HG03095 (cell line): ENCODE measurements at regions not wholly inside any gene's neighbourhood (a gene's known extent, or its start where the extent isn't known, plus 50 kb on each side); places are given as distances from the start of the nearest gene placed in this dataset.

Experiments
- ATAC-seq: cut with Tn5 transposase; IDR thresholded peaks from one replicate; pipeline ENCODE4 v1.9.1; 2021; ENCODE audit warnings: moderate library complexity; ENCODE audit not compliant: unreplicated experiment

GRCh38 chr9:81841333-81841732 is 86.9 kb upstream of the SPATA31D4 start:
- ATAC-seq: no peak

- no peak for ATAC-seq
Observed at GRCh38 chr9:81844131-81844567, 84.1 kb upstream of the SPATA31D4 start.

- ATAC-seq: no peak
Observed at GRCh38 chr9:81847181-81847915, 80.9 kb upstream of the SPATA31D4 start.

- no peak for ATAC-seq
Observed at GRCh38 chr9:81848472-81848871, 79.8 kb upstream of the SPATA31D4 start.

GRCh38 chr9:81849631-81850259 is 78.5 kb upstream of the SPATA31D4 start:
- no peak for ATAC-seq

GRCh38 chr9:81850724-81851123 is 77.5 kb upstream of the SPATA31D4 start:
- ATAC-seq: no peak

- no peak for ATAC-seq
Observed at GRCh38 chr9:81851340-81851739, 76.9 kb upstream of the SPATA31D4 start.

GRCh38 chr9:81852820-81853219 is 75.4 kb upstream of the SPATA31D4 start:
- ATAC-seq: no peak

- no peak for ATAC-seq
Observed at GRCh38 chr9:81855538-81855937, 72.7 kb upstream of the SPATA31D4 start.

- no peak for ATAC-seq
Observed at GRCh38 chr9:81858657-81859430, 69.4 kb upstream of the SPATA31D4 start.

- ATAC-seq: no peak
Observed at GRCh38 chr9:81860581-81860980, 67.6 kb upstream of the SPATA31D4 start.

- no peak for ATAC-seq
Observed at GRCh38 chr9:81861644-81862043, 66.6 kb upstream of the SPATA31D4 start.

GRCh38 chr9:81868145-81868544 is 60.1 kb upstream of the SPATA31D4 start:
- ATAC-seq: no peak

GRCh38 chr9:81871695-81872094 is 56.5 kb upstream of the SPATA31D4 start:
- ATAC-seq: no peak

- ATAC-seq: no peak
Observed at GRCh38 chr9:81874250-81874649, 54.0 kb upstream of the SPATA31D4 start.

GRCh38 chr9:81874931-81875330 is 53.3 kb upstream of the SPATA31D4 start:
- ATAC-seq: no peak

- no peak for ATAC-seq
Observed at GRCh38 chr9:81877047-81877446, 51.2 kb upstream of the SPATA31D4 start.
